ENCODE measurements at regions not wholly inside any gene's neighbourhood (a gene's known extent, or its start where the extent isn't known, plus 50 kb on each side); places are given as distances from the start of the nearest gene placed in this dataset.

- Histone ChIP-seq H3K4me1 (no peaks in the 10 kb centered on the region), H3K4me3 (no peak overlapping the region), H3K27me3 (no peaks in the 10 kb centered on the region), H3K9me3 (no peaks in the 10 kb centered on the region), H3K36me3 (no peaks in the 10 kb centered on the region), H3K27ac (no peak overlapping the region)
- TF ChIP-seq EP300 (IDR thresholded peaks at IDR 0.05): no peak
- TF ChIP-seq CTCF (IDR thresholded peaks at IDR 0.05): no peak
- TF ChIP-seq POLR2A (IDR thresholded peaks at IDR 0.05): no peak
- no peak for TF ChIP-seq POLR2AphosphoS5 (IDR thresholded peaks at IDR 0.05)
- no peak for ATAC-seq
- 54 to 75% methylated on average over 4 of the region's 4 CpGs for WGBS, 2 donors (ENCODE audit: low coverage in 1 of 2)
These were observed 178.0 kb downstream of the TLR4 start for GRCh38 chr9:117882171-117882570.

GRCh38 chr9:117886616-117887015 lies 182.4 kb downstream of the TLR4 start:
- Histone ChIP-seq H3K27ac (no peak overlapping the region), H3K36me3 (no peaks in the 10 kb centered on the region), H3K9me3 (no peaks in the 10 kb centered on the region), H3K4me3 (no peak overlapping the region), H3K4me1 (no peaks in the 10 kb centered on the region), H3K27me3 (no peaks in the 10 kb centered on the region)
- TF ChIP-seq CTCF (IDR thresholded peaks at IDR 0.05) (no peak), POLR2A (IDR thresholded peaks at IDR 0.05) (no peak), POLR2AphosphoS5 (IDR thresholded peaks at IDR 0.05) (no peak), EP300 (IDR thresholded peaks at IDR 0.05) (no peak)
- ATAC-seq: no peak
- WGBS, 2 donors (ENCODE audit: low coverage in 1 of 2): 82 to 94% methylated on average over 2 of the region's 2 CpGs

GRCh38 chr9:117887383-117887782 lies 183.2 kb downstream of the TLR4 start:
- no peaks in the 10 kb centered on the region for H3K36me3 ChIP-seq
- no peak for TF ChIP-seq POLR2AphosphoS5 (IDR thresholded peaks at IDR 0.05)
- TF ChIP-seq POLR2A (IDR thresholded peaks at IDR 0.05): no peak
- TF ChIP-seq EP300 (IDR thresholded peaks at IDR 0.05): no peak
- no peak for TF ChIP-seq CTCF (IDR thresholded peaks at IDR 0.05)
- ATAC-seq: no peak
- no peaks in the 10 kb centered on the region for H3K27me3 ChIP-seq
- H3K9me3 ChIP-seq: no peaks in the 10 kb centered on the region
- WGBS, 2 donors (ENCODE audit: low coverage in 1 of 2): 79 to 80% methylated on average over 2 of the region's 2 CpGs
- no peak overlapping the region for H3K4me3 ChIP-seq
- H3K4me1 ChIP-seq: no peaks in the 10 kb centered on the region
- H3K27ac ChIP-seq: no peak overlapping the region

- Histone ChIP-seq H3K36me3 (no peaks in the 10 kb centered on the region), H3K9me3 (no peaks in the 10 kb centered on the region), H3K27me3 (no peaks in the 10 kb centered on the region), H3K27ac (no peak overlapping the region), H3K4me3 (no peak overlapping the region), H3K4me1 (no peaks in the 10 kb centered on the region)
- no peak for ATAC-seq
- WGBS, 2 donors (ENCODE audit: low coverage in 1 of 2): 75 to 93% methylated on average over 1 to 3 of the region's 3 CpGs
- TF ChIP-seq POLR2A (IDR thresholded peaks at IDR 0.05) (no peak), EP300 (IDR thresholded peaks at IDR 0.05) (no peak), CTCF (IDR thresholded peaks at IDR 0.05) (no peak), POLR2AphosphoS5 (IDR thresholded peaks at IDR 0.05) (no peak)
These were observed 183.7 kb downstream of the TLR4 start for GRCh38 chr9:117887941-117888340.

GRCh38 chr9:117903453-117903852 lies 199.2 kb downstream of the TLR4 start:
- no peak for ATAC-seq
- Histone ChIP-seq H3K4me3 (no peak overlapping the region), H3K4me1 (no peaks in the 10 kb centered on the region), H3K36me3 (no peaks in the 10 kb centered on the region), H3K9me3 (peaks cover 0 to 4% (median 0%) of the 10 kb centered on the region in 3 donors), H3K27me3 (no peaks in the 10 kb centered on the region), H3K27ac (no peak overlapping the region)
- 85 to 100% methylated on average over 1 of the region's 1 CpG for WGBS, 2 donors (ENCODE audit: low coverage in 1 of 2)
- no peak for TF ChIP-seq EP300 (IDR thresholded peaks at IDR 0.05)
- no peak for TF ChIP-seq POLR2AphosphoS5 (IDR thresholded peaks at IDR 0.05)
